H9 (cell line): ENCODE measurements at regions not wholly inside any gene's neighbourhood (a gene's known extent, or its start where the extent isn't known, plus 50 kb on each side); places are given as distances from the start of the nearest gene placed in this dataset.

Experiments used
- DNase-seq: peaks from one replicate; pipeline ENCODE4 v3.0.0-alpha.2; 2017
- H2AFZ ChIP-seq: one replicate; pipeline ENCODE4 v1.6.1; 2013; ENCODE audit warnings: mild to moderate bottlenecking, low read length, control low read depth, moderate library complexity
- H2AK5ac ChIP-seq: 2 replicates; pipeline ENCODE4 v1.6.1; 2013; ENCODE audit warnings: low read length, control low read depth, mixed read lengths; ENCODE audit not compliant: insufficient read length
- H2BK120ac ChIP-seq: one replicate; pipeline ENCODE4 v1.6.1; 2013; ENCODE audit warnings: low read depth, mild to moderate bottlenecking, low read length, control low read depth, inconsistent platforms; ENCODE audit not compliant: poor library complexity, severe bottlenecking
- H2BK12ac ChIP-seq: 2 replicates; pipeline ENCODE4 v1.6.1; 2013; ENCODE audit warnings: low read length, control low read depth, mixed read lengths, low read depth; ENCODE audit not compliant: insufficient read length
- H2BK15ac ChIP-seq: 2 replicates; pipeline ENCODE4 v1.6.1; 2013; ENCODE audit warnings: low read depth, low read length, control low read depth
- H2BK20ac ChIP-seq: one replicate; pipeline ENCODE4 v1.6.1; 2013; ENCODE audit warnings: low read depth, mild to moderate bottlenecking, low read length, control low read depth, inconsistent platforms; ENCODE audit not compliant: poor library complexity, severe bottlenecking
- H2BK5ac ChIP-seq: 2 replicates; pipeline ENCODE4 v1.6.1; 2013; ENCODE audit warnings: low read length, control low read depth, mixed read lengths; ENCODE audit not compliant: insufficient read length
- H3K14ac ChIP-seq: 2 replicates; pipeline ENCODE4 v1.6.1; 2013; ENCODE audit warnings: low read length, control low read depth; ENCODE audit not compliant: insufficient read depth
- H3K18ac ChIP-seq: 2 replicates; pipeline ENCODE4 v1.6.1; 2013; ENCODE audit warnings: low read depth, mild to moderate bottlenecking, mixed read lengths, low read length, control low read depth; ENCODE audit not compliant: insufficient read length
- H3K23ac ChIP-seq: 2 replicates; pipeline ENCODE4 v1.6.1; 2013; ENCODE audit warnings: low read length, control low read depth, mixed read lengths, low read depth; ENCODE audit not compliant: insufficient read length
- H3K23me2 ChIP-seq: 2 replicates; pipeline ENCODE4 v1.6.1; 2013; ENCODE audit warnings: low read depth, mild to moderate bottlenecking, mixed read lengths, low read length, control low read depth; ENCODE audit not compliant: insufficient read length, poor library complexity, severe bottlenecking
- H3K27ac ChIP-seq: 2 replicates; pipeline ENCODE4 v1.5.1; 2013; ENCODE audit warnings: low read length, control low read depth, mixed read lengths, low read depth; ENCODE audit not compliant: insufficient read length
- H3K27me3 ChIP-seq: 2 replicates; pipeline ENCODE4 v1.6.1; 2013; ENCODE audit warnings: low read length, control low read depth, inconsistent platforms; ENCODE audit not compliant: insufficient read depth
- H3K4ac ChIP-seq: 2 replicates; pipeline ENCODE4 v1.6.1; 2013; ENCODE audit warnings: low read depth, mild to moderate bottlenecking, control low read depth, inconsistent platforms, low read length, moderate library complexity
- H3K4me1 ChIP-seq: 2 replicates; pipeline ENCODE4 v1.6.1; 2013; ENCODE audit warnings: low read length, control low read depth, inconsistent platforms; ENCODE audit not compliant: insufficient read depth
- H3K4me2 ChIP-seq: 2 replicates; pipeline ENCODE4 v1.6.1; 2013; ENCODE audit warnings: low read length, control low read depth, mixed read lengths; ENCODE audit not compliant: insufficient read length, insufficient read depth
- H3K56ac ChIP-seq: 2 replicates; pipeline ENCODE4 v1.6.1; 2013; ENCODE audit warnings: low read depth, mild to moderate bottlenecking, mixed read lengths, low read length, control low read depth; ENCODE audit not compliant: insufficient read length
- H3K79me1 ChIP-seq: 2 replicates; pipeline ENCODE4 v1.6.1; 2013; ENCODE audit warnings: low read depth, mild to moderate bottlenecking, moderate library complexity, low read length, control low read depth, inconsistent platforms; ENCODE audit not compliant: insufficient read depth, poor library complexity, severe bottlenecking
- H3K79me2 ChIP-seq: 2 replicates; pipeline ENCODE4 v1.6.1; 2013; ENCODE audit warnings: low read length, control low read depth, inconsistent platforms; ENCODE audit not compliant: insufficient read depth
- H3K9ac ChIP-seq: 2 replicates; pipeline ENCODE4 v1.6.1; 2013; ENCODE audit warnings: low read length, control low read depth, mixed read lengths; ENCODE audit not compliant: insufficient read length; ENCODE audit errors: extremely low read depth
- H3K9me3 ChIP-seq: one replicate; pipeline ENCODE4 v1.6.1; 2013; ENCODE audit warnings: low read depth, low read length, inconsistent platforms; ENCODE audit not compliant: control insufficient read depth
- H3T11ph ChIP-seq: one replicate; pipeline ENCODE4 v1.6.1; 2013; ENCODE audit warnings: mild to moderate bottlenecking, low read length, control low read depth, inconsistent platforms
- H4K20me1 ChIP-seq: one replicate; pipeline ENCODE4 v1.6.1; 2013; ENCODE audit not compliant: control insufficient read depth, insufficient read length, insufficient read depth
- H4K5ac ChIP-seq: 2 replicates; pipeline ENCODE4 v1.6.1; 2013; ENCODE audit warnings: low read depth, mild to moderate bottlenecking, mixed read lengths, low read length, control low read depth; ENCODE audit not compliant: insufficient read length
- H4K8ac ChIP-seq: replicated peaks from 2 replicates; pipeline ENCODE4 v1.6.1; 2013; ENCODE audit warnings: low read length, control low read depth, mixed read lengths, low read depth; ENCODE audit not compliant: insufficient read length
- H4K91ac ChIP-seq: 2 replicates; pipeline ENCODE4 v1.6.1; 2013; ENCODE audit warnings: low read depth, mild to moderate bottlenecking, moderate library complexity, mixed read lengths, low read length, control low read depth; ENCODE audit not compliant: insufficient read length
- H3K27ac Mint-ChIP-seq, 3 experiments: 2 replicates in 2 of 3; 3 replicates in 1 of 3; pipeline ENCODE4 v1.8.0; 2020 to 2021; ENCODE audit warnings: mixed read lengths in 3 of 3, mild to moderate bottlenecking in 1 of 3, moderate library complexity in 1 of 3
- H3K27me3 Mint-ChIP-seq: 2 replicates; pipeline ENCODE4 v1.8.0; 2021; ENCODE audit warnings: low read depth, mild to moderate bottlenecking, moderate library complexity, mixed read lengths
- H3K36me3 Mint-ChIP-seq, 3 experiments: 2 replicates in 2 of 3; 3 replicates in 1 of 3; pipeline ENCODE4 v1.8.0; 2020 to 2021; ENCODE audit warnings: low read depth in 3 of 3, mixed read lengths in 3 of 3; ENCODE audit not compliant: insufficient read depth in 1 of 3
- H3K4me1 Mint-ChIP-seq, 2 experiments: 2 replicates each; pipeline ENCODE4 v1.8.0; 2020; ENCODE audit warnings: mixed read lengths in 2 of 2
- H3K4me3 Mint-ChIP-seq, 2 experiments: 2 replicates in 1 of 2; 3 replicates in 1 of 2; pipeline ENCODE4 v1.8.0; 2020 to 2021; ENCODE audit warnings: mild to moderate bottlenecking in 2 of 2, mixed read lengths in 2 of 2, moderate library complexity in 1 of 2
- H3K9me3 Mint-ChIP-seq, 2 experiments: 2 replicates in 1 of 2; 3 replicates in 1 of 2; pipeline ENCODE4 v1.8.0; 2020; ENCODE audit warnings: mild to moderate bottlenecking in 2 of 2, mixed read lengths in 2 of 2, moderate library complexity in 1 of 2
- CTCF ChIP-seq: fragments of 200-600 bp; sonication (generic); conservative IDR thresholded peaks from 3 replicates; pipeline ENCODE4 v1.8.0; 2021; ENCODE audit warnings: antibody characterized with exemption, mild to moderate bottlenecking
- WGBS: extraction: QIAGEN DNeasy Blood & Tissue Kit; methylation state at CpG from one replicate; pipeline ENCODE4 v1.1.7; 2013; ENCODE audit warnings: missing lambda C conversion rate, low lambda C conversion rate, mixed read lengths; ENCODE audit not compliant: insufficient read length; ENCODE audit errors: extremely low coverage; 5-methylcytosine and 5-hydroxymethylcytosine counted together

- no peak overlapping the region for H3K9ac ChIP-seq
- DNase-seq, result no peak
- H4K20me1 ChIP-seq, result no peaks in the 10 kb centered on the region
- WGBS, result no CpG with 5 or more reads among the region's 2 CpGs
- H3K27ac Mint-ChIP-seq, result no peak overlapping the region
- no peak overlapping the region for H3K4me3 Mint-ChIP-seq
- no peak overlapping the region for H3K23ac ChIP-seq
- no peaks in the 10 kb centered on the region for H3K79me2 ChIP-seq
- H3K27me3 ChIP-seq, result no peaks in the 10 kb centered on the region
- no peak overlapping the region for H2BK20ac ChIP-seq
- peaks cover 8% of the 10 kb centered on the region for H3K27me3 Mint-ChIP-seq
- no peak overlapping the region for H2AK5ac ChIP-seq
- H3K18ac ChIP-seq, result no peak overlapping the region
- H3K4me2 ChIP-seq, result no peak overlapping the region
- peaks cover 0 to 2% of the 10 kb centered on the region in 2 experiments; a peak in 1 of 4 replicates for H3K4me1 Mint-ChIP-seq
- no peak overlapping the region for H3K27ac ChIP-seq
- H3K9me3 Mint-ChIP-seq, result peaks cover 38 to 39% of the 10 kb centered on the region in 2 experiments
- no peaks in the 10 kb centered on the region for H3K4me1 ChIP-seq
- H3K14ac ChIP-seq, result no peak overlapping the region
- peaks cover 28 to 42% (median 32%) of the 10 kb centered on the region in 3 experiments for H3K36me3 Mint-ChIP-seq
- peaks cover 28% of the 10 kb centered on the region for H3K9me3 ChIP-seq
- H2AFZ ChIP-seq, result no peak overlapping the region
- no peaks in the 10 kb centered on the region for H3K79me1 ChIP-seq
- no peak overlapping the region for H2BK5ac ChIP-seq
- no peak overlapping the region for H3K4ac ChIP-seq
- no peak overlapping the region for H4K91ac ChIP-seq
- H4K8ac ChIP-seq, result no peak overlapping the region
- no peak overlapping the region for H3K56ac ChIP-seq
- no peak overlapping the region; the same call in 1 of the 2 replicates for H2BK15ac ChIP-seq
- no peak overlapping the region for H2BK12ac ChIP-seq
- no peak overlapping the region for H3T11ph ChIP-seq
- no peak overlapping the region for H2BK120ac ChIP-seq
- H3K23me2 ChIP-seq, result no peaks in the 10 kb centered on the region
- no peak overlapping the region for H4K5ac ChIP-seq
- TF ChIP-seq CTCF, result no peak
These were observed 437.7 kb upstream of the HNRNPA3 start for GRCh38 chr2:176774766-176775451.
